Mammary epithelial cell (primary cell): ENCODE measurements at regions not wholly inside any gene's neighbourhood (a gene's known extent, or its start where the extent isn't known, plus 50 kb on each side); places are given as distances from the start of the nearest gene placed in this dataset.

Experiments used
- EZH2 ChIP-seq: IDR thresholded peaks from 2 replicates; pipeline ENCODE4 v1.6.1; 2012; ENCODE audit warnings: low read length, inconsistent platforms, borderline replicate concordance
- TF ChIP-seq, protein P1 (sequence below), 2 donors: IDR thresholded peaks in 1 of 2; conservative IDR thresholded peaks in 1 of 2; 2 replicates each; pipeline ENCODE4 v1.5.1; 2011 to 2012; ENCODE audit warnings: inconsistent platforms in 2 of 2, low read length in 2 of 2, mild to moderate bottlenecking in 2 of 2, control low read depth in 1 of 2, low read depth in 1 of 2; ENCODE audit not compliant: insufficient read depth in 1 of 2; ENCODE audit errors: extremely low read depth in 1 of 2

DNA sequence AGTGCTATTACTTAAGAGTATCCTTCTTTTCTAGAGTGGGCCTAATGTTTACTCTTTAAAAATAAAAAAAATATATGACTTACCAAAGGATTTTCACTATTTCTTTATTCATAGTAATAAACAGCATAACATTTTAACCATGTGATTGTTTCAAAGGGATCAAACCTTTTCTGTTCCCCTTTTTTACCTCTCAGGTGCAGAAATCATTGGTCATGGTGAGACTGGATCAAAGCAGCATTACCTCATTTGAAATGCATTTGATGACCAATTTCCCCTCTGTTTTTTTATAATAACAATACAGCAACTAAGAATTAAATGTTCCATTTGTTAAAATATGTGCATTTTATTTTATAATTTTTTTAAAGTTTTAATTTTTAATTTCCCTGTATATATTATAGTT is 598.0 kb upstream of the RGMB start:
- TF ChIP-seq, protein P1, sequence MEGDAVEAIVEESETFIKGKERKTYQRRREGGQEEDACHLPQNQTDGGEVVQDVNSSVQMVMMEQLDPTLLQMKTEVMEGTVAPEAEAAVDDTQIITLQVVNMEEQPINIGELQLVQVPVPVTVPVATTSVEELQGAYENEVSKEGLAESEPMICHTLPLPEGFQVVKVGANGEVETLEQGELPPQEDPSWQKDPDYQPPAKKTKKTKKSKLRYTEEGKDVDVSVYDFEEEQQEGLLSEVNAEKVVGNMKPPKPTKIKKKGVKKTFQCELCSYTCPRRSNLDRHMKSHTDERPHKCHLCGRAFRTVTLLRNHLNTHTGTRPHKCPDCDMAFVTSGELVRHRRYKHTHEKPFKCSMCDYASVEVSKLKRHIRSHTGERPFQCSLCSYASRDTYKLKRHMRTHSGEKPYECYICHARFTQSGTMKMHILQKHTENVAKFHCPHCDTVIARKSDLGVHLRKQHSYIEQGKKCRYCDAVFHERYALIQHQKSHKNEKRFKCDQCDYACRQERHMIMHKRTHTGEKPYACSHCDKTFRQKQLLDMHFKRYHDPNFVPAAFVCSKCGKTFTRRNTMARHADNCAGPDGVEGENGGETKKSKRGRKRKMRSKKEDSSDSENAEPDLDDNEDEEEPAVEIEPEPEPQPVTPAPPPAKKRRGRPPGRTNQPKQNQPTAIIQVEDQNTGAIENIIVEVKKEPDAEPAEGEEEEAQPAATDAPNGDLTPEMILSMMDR (conservative IDR thresholded peaks at IDR 0.05 in 1 of 2, IDR thresholded peaks at IDR 0.05 in 1 of 2; ENCODE audit: extremely low read depth in 1 of 2, insufficient read depth in 1 of 2, low read depth in 1 of 2, low read length in 2 of 2) = no peak
- TF ChIP-seq EZH2 = no peak
